Fibroblast of lung (primary cell): ENCODE measurements at regions not wholly inside any gene's neighbourhood (a gene's known extent, or its start where the extent isn't known, plus 50 kb on each side); places are given as distances from the start of the nearest gene placed in this dataset.
"Not testable (repeated sequence)": the region's sequence is repeated elsewhere in the genome, so short reads cannot be mapped to it uniquely, and the experiment has no call there.

Experiments
- DNase-seq, 2 donors: peaks; one replicate each; pipeline versions ENCODE4 v3.0.0 to v3.0.0-alpha.2; 2010; ENCODE audit warnings: low read depth in 2 of 2
- H2AFZ ChIP-seq: 2 replicates; pipeline ENCODE4 v1.5.1; 2012; ENCODE audit warnings: low read length, control low read depth, inconsistent platforms
- H3K27ac ChIP-seq: 2 replicates; pipeline ENCODE4 v1.5.1; 2011; ENCODE audit warnings: low read length, control low read depth; ENCODE audit not compliant: insufficient read depth
- H3K27me3 ChIP-seq: 2 replicates; pipeline ENCODE4 v1.5.1; 2011; ENCODE audit warnings: mild to moderate bottlenecking, low read length; ENCODE audit not compliant: control insufficient read depth, insufficient read depth
- H3K36me3 ChIP-seq: 2 replicates; pipeline ENCODE4 v1.5.1; 2011; ENCODE audit warnings: low read length; ENCODE audit not compliant: control insufficient read depth, insufficient read depth
- H3K4me1 ChIP-seq: 2 replicates; pipeline ENCODE4 v1.5.1; 2011; ENCODE audit warnings: low read length; ENCODE audit not compliant: control insufficient read depth, insufficient read depth; ENCODE audit errors: extremely low read depth
- H3K4me2 ChIP-seq: 2 replicates; pipeline ENCODE4 v1.5.1; 2011; ENCODE audit warnings: low read length, control low read depth; ENCODE audit not compliant: insufficient read depth; ENCODE audit errors: extremely low read depth
- H3K4me3 ChIP-seq, 4 experiments: fragments of 200-600 bp in 1 of 4; sonication (generic) in 1 of 4; replicated peaks in 1 of 4; 2 replicates each; pipeline ENCODE4 v1.5.1; 2011 to 2016; ENCODE audit warnings: low read length in 4 of 4, low read depth in 3 of 4, mild to moderate bottlenecking in 3 of 4, control low read depth in 2 of 4, inconsistent platforms in 1 of 4, mixed read lengths in 1 of 4; ENCODE audit not compliant: insufficient read depth in 1 of 4; ENCODE audit errors: control extremely low read depth in 1 of 4
- H3K79me2 ChIP-seq: 2 replicates; pipeline ENCODE4 v1.5.1; 2012; ENCODE audit warnings: mild to moderate bottlenecking, low read length, inconsistent platforms; ENCODE audit not compliant: control insufficient read depth, insufficient read depth
- H3K9ac ChIP-seq: 2 replicates; pipeline ENCODE4 v1.5.1; 2011; ENCODE audit warnings: mild to moderate bottlenecking, low read length, control low read depth; ENCODE audit not compliant: insufficient read depth
- H3K9me3 ChIP-seq: 2 replicates; pipeline ENCODE4 v1.5.1; 2012; ENCODE audit warnings: low read depth, low read length; ENCODE audit not compliant: control insufficient read depth, insufficient read depth
- H4K20me1 ChIP-seq: 2 replicates; pipeline ENCODE4 v1.5.1; 2011; ENCODE audit warnings: low read length; ENCODE audit not compliant: control insufficient read depth, insufficient read depth; ENCODE audit errors: extremely low read depth
- EZH2 ChIP-seq: IDR thresholded peaks from 2 replicates; pipeline ENCODE4 v1.5.1; 2012; ENCODE audit warnings: low read length, control low read depth, mild to moderate bottlenecking; ENCODE audit errors: missing control alignments
- TF ChIP-seq, protein P1 (sequence below), 2 donors: IDR thresholded peaks in 1 of 2; conservative IDR thresholded peaks in 1 of 2; 1 replicate in 1 of 2; 2 replicates in 1 of 2; pipeline ENCODE4 v1.5.1; 2011 to 2012; ENCODE audit warnings: low read length in 2 of 2, control low read depth in 1 of 2, inconsistent platforms in 1 of 2, low read depth in 1 of 2, mild to moderate bottlenecking in 1 of 2

DNA sequence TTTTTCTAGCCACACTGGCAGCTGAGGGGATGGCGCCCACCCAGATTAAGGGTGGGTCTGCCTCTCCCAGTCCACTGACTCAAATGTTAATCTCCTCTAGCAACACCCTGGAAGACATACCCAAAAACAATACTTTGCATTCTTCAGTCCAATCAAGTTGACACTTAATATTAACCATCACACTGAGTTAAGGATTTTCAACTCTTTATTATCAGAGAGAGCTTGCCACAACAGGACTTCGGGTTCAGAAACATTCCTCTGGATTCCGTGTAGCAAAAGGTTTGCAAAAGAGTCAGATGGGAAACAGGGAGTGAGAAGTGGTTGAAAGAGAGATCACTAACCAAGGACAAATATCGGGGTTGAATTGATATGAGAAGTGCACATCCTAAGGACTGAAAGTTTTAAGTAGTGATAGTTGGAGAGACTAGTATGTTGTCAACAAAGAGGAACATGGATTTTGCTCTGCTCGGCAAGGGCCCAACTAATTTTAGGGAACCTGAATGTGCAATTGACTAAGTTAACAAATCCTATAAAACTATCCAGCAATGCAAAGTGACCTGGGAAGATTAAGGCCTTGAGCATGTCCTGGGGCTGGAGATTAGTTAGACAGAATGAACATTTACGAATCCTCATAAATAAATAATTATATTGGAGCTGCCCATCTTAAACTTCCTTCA is 137.0 kb upstream of the TENT5A start:
- H3K9ac ChIP-seq: no peak overlapping the region
- no peaks in the 10 kb centered on the region for H3K36me3 ChIP-seq
- no peak for DNase-seq
- no peak overlapping the region for H3K4me2 ChIP-seq
- no peak overlapping the region for H3K4me3 ChIP-seq
- no peaks in the 10 kb centered on the region for H4K20me1 ChIP-seq
- no peaks in the 10 kb centered on the region for H3K27me3 ChIP-seq
- no peak for TF ChIP-seq EZH2
- TF ChIP-seq, protein P1, sequence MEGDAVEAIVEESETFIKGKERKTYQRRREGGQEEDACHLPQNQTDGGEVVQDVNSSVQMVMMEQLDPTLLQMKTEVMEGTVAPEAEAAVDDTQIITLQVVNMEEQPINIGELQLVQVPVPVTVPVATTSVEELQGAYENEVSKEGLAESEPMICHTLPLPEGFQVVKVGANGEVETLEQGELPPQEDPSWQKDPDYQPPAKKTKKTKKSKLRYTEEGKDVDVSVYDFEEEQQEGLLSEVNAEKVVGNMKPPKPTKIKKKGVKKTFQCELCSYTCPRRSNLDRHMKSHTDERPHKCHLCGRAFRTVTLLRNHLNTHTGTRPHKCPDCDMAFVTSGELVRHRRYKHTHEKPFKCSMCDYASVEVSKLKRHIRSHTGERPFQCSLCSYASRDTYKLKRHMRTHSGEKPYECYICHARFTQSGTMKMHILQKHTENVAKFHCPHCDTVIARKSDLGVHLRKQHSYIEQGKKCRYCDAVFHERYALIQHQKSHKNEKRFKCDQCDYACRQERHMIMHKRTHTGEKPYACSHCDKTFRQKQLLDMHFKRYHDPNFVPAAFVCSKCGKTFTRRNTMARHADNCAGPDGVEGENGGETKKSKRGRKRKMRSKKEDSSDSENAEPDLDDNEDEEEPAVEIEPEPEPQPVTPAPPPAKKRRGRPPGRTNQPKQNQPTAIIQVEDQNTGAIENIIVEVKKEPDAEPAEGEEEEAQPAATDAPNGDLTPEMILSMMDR (conservative IDR thresholded peaks at IDR 0.05 in 1 of 2, IDR thresholded peaks at IDR 0.05 in 1 of 2; ENCODE audit: low read depth in 1 of 2, low read length in 2 of 2): no peak
- no peak overlapping the region for H2AFZ ChIP-seq
- peaks cover 6% of the 10 kb centered on the region for H3K4me1 ChIP-seq
- no peaks in the 10 kb centered on the region for H3K9me3 ChIP-seq
- no peaks in the 10 kb centered on the region for H3K79me2 ChIP-seq
- H3K27ac ChIP-seq: no peak overlapping the region

DNA sequence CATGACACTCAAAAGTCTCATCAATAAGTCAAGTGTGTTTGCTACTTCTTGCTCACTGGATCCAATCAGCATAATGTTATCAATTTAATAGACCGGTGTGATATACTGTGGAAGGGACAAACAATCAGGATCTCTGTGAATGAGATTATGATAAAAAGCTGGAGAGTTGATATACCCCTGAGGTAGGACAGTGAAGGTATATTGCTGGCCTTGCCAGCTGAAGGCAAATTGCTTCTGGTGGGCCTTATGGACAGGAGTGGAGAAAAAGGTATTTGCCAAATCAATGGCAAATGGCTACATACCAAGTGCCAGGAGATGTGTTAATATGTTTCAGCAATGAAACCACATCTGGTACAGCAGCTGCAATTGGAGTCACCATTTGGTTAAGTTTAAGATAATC is 134.4 kb upstream of the TENT5A start:
- not testable (repeated sequence) for H2AFZ ChIP-seq, H3K9me3 ChIP-seq, H3K27me3 ChIP-seq, H3K79me2 ChIP-seq, H3K4me1 ChIP-seq, H3K4me2 ChIP-seq, H4K20me1 ChIP-seq, H3K27ac ChIP-seq, H3K36me3 ChIP-seq, H3K9ac ChIP-seq, H3K4me3 ChIP-seq, DNase-seq

DNA sequence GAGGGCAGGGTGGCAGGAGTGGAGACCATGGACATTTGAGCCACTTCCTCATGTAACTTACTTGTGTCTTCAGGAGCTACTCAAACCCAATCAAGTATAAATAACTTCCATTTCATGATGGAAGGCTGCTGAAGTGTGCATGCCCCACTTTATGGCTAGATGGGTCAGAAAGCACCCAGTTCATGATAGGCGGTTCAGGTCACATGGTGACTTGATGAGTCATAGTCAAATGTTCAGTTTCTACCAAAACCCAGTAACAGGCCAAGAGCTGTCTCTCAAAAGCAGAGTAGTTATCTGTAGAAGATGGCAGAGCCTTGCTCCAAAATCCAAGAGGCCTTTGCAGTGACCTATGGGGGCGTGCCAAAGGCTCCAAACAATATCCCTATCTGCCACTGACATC is 133.7 kb upstream of the TENT5A start:
- TF ChIP-seq, protein P1 (conservative IDR thresholded peaks at IDR 0.05 in 1 of 2, IDR thresholded peaks at IDR 0.05 in 1 of 2; ENCODE audit: low read depth in 1 of 2, low read length in 2 of 2): no peak
- no peak for TF ChIP-seq EZH2
- Histone ChIP-seq H3K9ac (no peak overlapping the region), H3K27ac (no peak overlapping the region)

More for the DNA sequence above, 133.7 kb upstream of the TENT5A start:
- no peaks in the 10 kb centered on the region for H3K79me2 ChIP-seq
- H4K20me1 ChIP-seq: no peaks in the 10 kb centered on the region
- DNase-seq: no peak
- no peaks in the 10 kb centered on the region for H3K36me3 ChIP-seq
- no peak overlapping the region for H2AFZ ChIP-seq
- H3K4me3 ChIP-seq: no peak overlapping the region
- H3K4me1 ChIP-seq: peaks cover 5% of the 10 kb centered on the region
- H3K9me3 ChIP-seq: no peaks in the 10 kb centered on the region
- H3K27me3 ChIP-seq: no peaks in the 10 kb centered on the region
- no peak overlapping the region for H3K4me2 ChIP-seq
